Endothelial cell of umbilical vein (primary cell): ENCODE measurements at regions not wholly inside any gene's neighbourhood (a gene's known extent, or its start where the extent isn't known, plus 50 kb on each side); places are given as distances from the start of the nearest gene placed in this dataset.

ENCODE experiments used
- BruUV-seq: library from RNA; stranded (reverse); fragments of 400-500 nt; replicated peaks from 2 replicates; lab custom pipeline; 2021; lab: Mats Ljungman, UMichigan
- CTCF ChIA-PET: fragments of 300-600, 350-600 bp; sonication (Branson Sonifier 250); formaldehyde crosslinking; loops from one replicate; lab custom pipeline; 2021; ENCODE audit warnings: antibody characterized with exemption, inconsistent platforms; lab: Charles Lee
- POLR2A ChIA-PET: fragments of 300-600, 350-600 bp; sonication (Branson Sonifier 250); formaldehyde crosslinking; loops from one replicate; lab custom pipeline; 2021; ENCODE audit warnings: antibody characterized with exemption, inconsistent platforms; lab: Charles Lee
- DNase-seq: peaks from one replicate; pipeline ENCODE4 v3.0.0-alpha.2; 2011; ENCODE audit warnings: low read depth, low spot score
- FAIRE-seq: peaks from 2 replicates; lab custom pipeline; 2011; peaks lifted over from hg19 to GRCh38; lab: Jason Lieb, UNC
- H2AFZ ChIP-seq: 2 replicates; pipeline ENCODE4 v1.6.0; 2012; ENCODE audit warnings: low read depth, low read length, control low read depth, inconsistent platforms
- H3K27ac ChIP-seq: 2 replicates; pipeline ENCODE4 v1.5.1; 2011; ENCODE audit warnings: low read depth, mild to moderate bottlenecking, control low read depth, low read length, moderate library complexity; ENCODE audit not compliant: insufficient read depth
- H3K27me3 ChIP-seq, 2 experiments: 2 replicates each; pipeline versions ENCODE4 v1.6.0 to v1.6.1; 2011; ENCODE audit warnings: low read length in 2 of 2, mixed read lengths in 1 of 2; ENCODE audit not compliant: control insufficient read depth in 2 of 2, insufficient read depth in 2 of 2
- H3K36me3 ChIP-seq, 2 experiments: 2 replicates in 1 of 2; 3 replicates in 1 of 2; pipeline ENCODE4 v1.5.1; 2011; ENCODE audit warnings: low read length in 2 of 2, mild to moderate bottlenecking in 1 of 2, moderate library complexity in 1 of 2; ENCODE audit not compliant: control insufficient read depth in 2 of 2, insufficient read depth in 2 of 2; ENCODE audit errors: extremely low read depth in 1 of 2
- H3K4me1 ChIP-seq: 3 replicates; pipeline ENCODE4 v1.5.1; 2011; ENCODE audit warnings: mild to moderate bottlenecking, low read length; ENCODE audit not compliant: control insufficient read depth, insufficient read depth; ENCODE audit errors: extremely low read depth
- H3K4me2 ChIP-seq: 2 replicates; pipeline ENCODE4 v1.6.1; 2011; ENCODE audit warnings: low read length, control low read depth, mixed read lengths; ENCODE audit not compliant: insufficient read depth
- H3K4me3 ChIP-seq, 3 experiments: fragments of 200-600 bp in 1 of 3; sonication (generic), shearing (Covaris generic) in 1 of 3; replicated peaks in 1 of 3; 2 replicates each; pipeline ENCODE4 v1.5.1; 2011 to 2016; ENCODE audit warnings: control low read depth in 3 of 3, low read length in 3 of 3, mild to moderate bottlenecking in 2 of 3, inconsistent platforms in 1 of 3, low read depth in 1 of 3, moderate library complexity in 1 of 3; ENCODE audit not compliant: insufficient read depth in 1 of 3
- H3K79me2 ChIP-seq: 2 replicates; pipeline ENCODE4 v1.6.0; 2012; ENCODE audit warnings: low read length, inconsistent platforms; ENCODE audit not compliant: control insufficient read depth, insufficient read depth
- H3K9ac ChIP-seq: replicated peaks from 2 replicates; pipeline ENCODE3; 2011; ENCODE audit warnings: low read length, control low read depth; ENCODE audit not compliant: insufficient read depth; ENCODE audit errors: extremely low read depth
- H3K9me1 ChIP-seq: replicated peaks from 3 replicates; pipeline ENCODE4 v1.6.0; 2011; ENCODE audit warnings: mild to moderate bottlenecking, low read length; ENCODE audit not compliant: control insufficient read depth, insufficient read depth; ENCODE audit errors: extremely low read depth
- H3K9me3 ChIP-seq: replicated peaks from 2 replicates; pipeline ENCODE4 v1.5.1; 2012; ENCODE audit warnings: low read length, inconsistent platforms; ENCODE audit not compliant: control insufficient read depth, insufficient read depth
- H4K20me1 ChIP-seq: replicated peaks from 2 replicates; pipeline ENCODE3; 2011; ENCODE audit warnings: mild to moderate bottlenecking, low read length; ENCODE audit not compliant: control insufficient read depth, insufficient read depth; ENCODE audit errors: extremely low read depth
- EZH2 ChIP-seq: IDR thresholded peaks from 2 replicates; pipeline ENCODE4 v1.6.1; 2012; ENCODE audit warnings: borderline replicate concordance, low read depth, mild to moderate bottlenecking, moderate library complexity, low read length, inconsistent platforms; ENCODE audit not compliant: severe bottlenecking
- FOS ChIP-seq: IDR thresholded peaks from 2 replicates; pipeline ENCODE4 v1.6.1; 2011; ENCODE audit warnings: mild to moderate bottlenecking, low read length, moderate library complexity, borderline replicate concordance; ENCODE audit not compliant: insufficient read depth
- GATA2 ChIP-seq: IDR thresholded peaks from 2 replicates; pipeline ENCODE4 v1.7.0; 2011; ENCODE audit warnings: low read depth, mild to moderate bottlenecking, moderate library complexity, mixed read lengths, low read length; ENCODE audit not compliant: insufficient read length, insufficient read depth
- POLR2A ChIP-seq: IDR thresholded peaks from 2 replicates; pipeline ENCODE4 v1.6.1; 2012; ENCODE audit warnings: low read depth, mild to moderate bottlenecking, control low read depth, low read length
- POLR2AphosphoS5 ChIP-seq: IDR thresholded peaks from 2 replicates; pipeline ENCODE4 v1.6.1; 2012; ENCODE audit warnings: low read depth, mild to moderate bottlenecking, control low read depth, low read length, moderate library complexity; ENCODE audit not compliant: insufficient read depth
- dilution Hi-C: fragments of 300-500 bp; cut with MboI; formaldehyde crosslinking; loops from one replicate; pipeline ENCODE4 v1.15.0; 2019; ENCODE audit warnings: low sequenced_read_pairs; ENCODE audit not compliant: extremely low pct_ligation_motif_present
- intact Hi-C: fragments of 100-400 bp; cut with micrococcal nuclease; formaldehyde crosslinking; loops from one replicate; pipeline ENCODE4 v1.10.0; 2022
- TF ChIP-seq, protein P1 (sequence below), 2 donors: IDR thresholded peaks; 1 replicate in 1 of 2; 2 replicates in 1 of 2; pipeline ENCODE4 v1.5.1; 2011; ENCODE audit warnings: low read length in 2 of 2, mild to moderate bottlenecking in 2 of 2, moderate library complexity in 2 of 2, control low read depth in 1 of 2, inconsistent platforms in 1 of 2, low read depth in 1 of 2; ENCODE audit not compliant: insufficient read depth in 1 of 2; ENCODE audit errors: extremely low read depth in 1 of 2

DNA sequence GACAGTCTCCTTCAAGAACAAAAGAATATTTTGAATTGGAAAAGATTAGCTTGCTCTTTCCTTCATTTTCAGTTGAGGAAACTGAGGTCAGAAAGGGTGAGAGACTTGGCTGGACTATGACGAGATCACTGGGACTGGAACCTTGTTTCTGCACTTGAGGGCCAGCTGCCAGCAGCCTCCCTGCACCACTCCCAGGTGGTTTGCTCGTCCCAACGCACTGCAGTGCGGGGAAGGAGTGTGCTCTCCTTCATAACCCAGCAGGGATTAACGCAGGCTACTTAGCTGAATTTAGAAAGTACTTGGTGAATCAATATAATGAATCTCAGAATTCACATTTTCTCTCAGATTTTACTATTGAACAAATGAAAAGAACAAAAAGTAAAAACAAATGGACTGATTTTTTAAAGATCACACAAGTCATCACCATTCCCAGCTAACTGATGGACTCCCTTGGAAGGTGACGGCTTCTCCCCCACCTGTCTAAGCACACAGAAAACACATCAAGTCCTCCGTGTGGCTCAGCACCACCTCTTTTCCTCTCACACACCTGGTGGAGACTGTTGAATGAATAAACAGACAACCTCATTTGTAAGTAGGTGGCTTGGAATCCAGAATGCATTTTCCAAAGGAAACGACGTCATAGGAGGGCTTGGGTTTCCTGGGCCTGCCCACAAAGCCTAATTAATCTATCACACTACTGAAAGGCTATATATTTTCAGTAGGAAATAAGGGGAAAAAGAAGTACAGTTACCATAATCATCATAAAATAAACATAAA, 121.0 kb downstream of the QRSL1 start:
- intact Hi-C loops: no loop called here
- no peaks in the 10 kb centered on the region for H3K4me1 ChIP-seq
- dilution Hi-C loops: no loop called here
- H3K9me3 ChIP-seq: no peaks in the 10 kb centered on the region
- CTCF ChIA-PET: no interaction called here
- H3K36me3 ChIP-seq: no peaks in the 10 kb centered on the region
- FAIRE-seq (no peak), DNase-seq (no peak)
- no peaks in the 10 kb centered on the region for H3K79me2 ChIP-seq
- no peak overlapping the region for H3K27ac ChIP-seq
- no peak for TF ChIP-seq POLR2A
- no peak for TF ChIP-seq FOS
- TF ChIP-seq EZH2: no peak
- POLR2A ChIA-PET: no interaction called here
- no peak overlapping the region for H2AFZ ChIP-seq
- no peaks in the 10 kb centered on the region for H3K27me3 ChIP-seq
- no peak overlapping the region for H3K4me2 ChIP-seq
- no TSS peak for BruUV-seq
- no peaks in the 10 kb centered on the region for H3K9me1 ChIP-seq
- no peak overlapping the region for H3K9ac ChIP-seq
- no peak overlapping the region for H3K4me3 ChIP-seq
- H4K20me1 ChIP-seq: no peaks in the 10 kb centered on the region

DNA sequence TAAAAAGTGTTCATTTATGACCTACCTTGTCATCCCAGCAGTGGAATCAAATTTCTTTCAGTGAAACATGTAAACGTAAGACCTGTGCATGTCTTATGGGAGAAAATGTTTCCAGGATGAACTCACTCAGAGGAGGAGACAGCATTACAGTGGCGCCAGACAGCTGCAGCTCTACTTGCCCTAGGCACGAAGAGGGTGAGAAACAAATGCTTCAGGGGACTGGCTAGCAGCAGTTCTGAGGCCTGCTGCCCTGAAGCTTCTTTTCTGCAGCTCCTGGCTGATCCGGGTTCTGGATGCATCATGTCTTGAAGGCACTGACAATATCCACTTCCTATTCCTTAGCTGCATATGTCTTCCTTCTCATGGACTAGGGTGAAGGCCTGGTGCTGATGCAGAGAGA, 120.2 kb downstream of the QRSL1 start:
- Histone ChIP-seq H3K4me1 (no peaks in the 10 kb centered on the region), H3K79me2 (no peaks in the 10 kb centered on the region), H3K4me3 (no peak overlapping the region), H3K27ac (no peak overlapping the region), H3K27me3 (no peaks in the 10 kb centered on the region), H2AFZ (no peak overlapping the region), H3K4me2 (no peak overlapping the region), H3K36me3 (no peaks in the 10 kb centered on the region), H3K9me3 (no peaks in the 10 kb centered on the region), H3K9ac (no peak overlapping the region), H3K9me1 (no peaks in the 10 kb centered on the region), H4K20me1 (no peaks in the 10 kb centered on the region)
- FAIRE-seq: no peak
- TF ChIP-seq GATA2: no peak
- TF ChIP-seq, protein P1, sequence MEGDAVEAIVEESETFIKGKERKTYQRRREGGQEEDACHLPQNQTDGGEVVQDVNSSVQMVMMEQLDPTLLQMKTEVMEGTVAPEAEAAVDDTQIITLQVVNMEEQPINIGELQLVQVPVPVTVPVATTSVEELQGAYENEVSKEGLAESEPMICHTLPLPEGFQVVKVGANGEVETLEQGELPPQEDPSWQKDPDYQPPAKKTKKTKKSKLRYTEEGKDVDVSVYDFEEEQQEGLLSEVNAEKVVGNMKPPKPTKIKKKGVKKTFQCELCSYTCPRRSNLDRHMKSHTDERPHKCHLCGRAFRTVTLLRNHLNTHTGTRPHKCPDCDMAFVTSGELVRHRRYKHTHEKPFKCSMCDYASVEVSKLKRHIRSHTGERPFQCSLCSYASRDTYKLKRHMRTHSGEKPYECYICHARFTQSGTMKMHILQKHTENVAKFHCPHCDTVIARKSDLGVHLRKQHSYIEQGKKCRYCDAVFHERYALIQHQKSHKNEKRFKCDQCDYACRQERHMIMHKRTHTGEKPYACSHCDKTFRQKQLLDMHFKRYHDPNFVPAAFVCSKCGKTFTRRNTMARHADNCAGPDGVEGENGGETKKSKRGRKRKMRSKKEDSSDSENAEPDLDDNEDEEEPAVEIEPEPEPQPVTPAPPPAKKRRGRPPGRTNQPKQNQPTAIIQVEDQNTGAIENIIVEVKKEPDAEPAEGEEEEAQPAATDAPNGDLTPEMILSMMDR (IDR thresholded peaks at IDR 0.05; ENCODE audit: extremely low read depth in 1 of 2, insufficient read depth in 1 of 2, low read depth in 1 of 2, low read length in 2 of 2): no peak
- TF ChIP-seq POLR2A: no peak
- no peak for TF ChIP-seq FOS
- TF ChIP-seq POLR2AphosphoS5: no peak
- CTCF ChIA-PET: no interaction called here
- dilution Hi-C loops: no loop called here
- POLR2A ChIA-PET: no interaction called here
- DNase-seq: no peak
- BruUV-seq: no TSS peak
- intact Hi-C loops: no loop called here
